AG10803 (cell line): ENCODE measurements at regions not wholly inside any gene's neighbourhood (a gene's known extent, or its start where the extent isn't known, plus 50 kb on each side); places are given as distances from the start of the nearest gene placed in this dataset.

ENCODE experiments used
- DNase-seq: peaks from one replicate; pipeline ENCODE4 v3.0.0; 2010; ENCODE audit warnings: low read depth
- H3K4me3 ChIP-seq: 2 replicates; pipeline ENCODE4 v1.5.1; 2011; ENCODE audit warnings: mild to moderate bottlenecking, low read length, control low read depth
- CTCF ChIP-seq: conservative IDR thresholded peaks from 2 replicates; pipeline ENCODE4 v1.5.1; 2011; ENCODE audit warnings: mild to moderate bottlenecking, low read length, control low read depth, inconsistent platforms

DNA sequence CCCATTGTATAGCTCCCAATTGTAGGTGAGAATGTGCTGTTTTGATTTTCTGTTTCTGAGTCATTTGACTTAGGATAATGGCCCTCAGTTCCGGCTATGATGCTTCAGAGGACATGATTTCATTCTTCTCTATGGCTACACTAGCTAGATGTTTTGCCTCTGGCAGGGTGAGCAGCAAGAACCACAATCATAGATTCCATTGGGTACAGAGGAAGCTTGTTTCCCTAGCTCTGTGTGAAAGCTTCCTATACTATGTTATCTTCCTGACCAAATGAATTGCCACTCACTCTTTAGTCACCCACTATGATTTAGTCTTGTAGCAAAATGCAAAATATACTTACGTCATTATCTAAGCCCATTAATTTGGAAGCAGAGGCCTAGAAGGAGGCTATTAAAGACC, 616.3 kb downstream of the PLA2G4A start:
- TF ChIP-seq CTCF, result no peak
- H3K4me3 ChIP-seq, result no peak overlapping the region
- DNase-seq, result no peak

GRCh38 chr1:187451238-187451637, 622.5 kb downstream of the PLA2G4A start:
- no peak overlapping the region for H3K4me3 ChIP-seq
- DNase-seq, result no peak

DNA sequence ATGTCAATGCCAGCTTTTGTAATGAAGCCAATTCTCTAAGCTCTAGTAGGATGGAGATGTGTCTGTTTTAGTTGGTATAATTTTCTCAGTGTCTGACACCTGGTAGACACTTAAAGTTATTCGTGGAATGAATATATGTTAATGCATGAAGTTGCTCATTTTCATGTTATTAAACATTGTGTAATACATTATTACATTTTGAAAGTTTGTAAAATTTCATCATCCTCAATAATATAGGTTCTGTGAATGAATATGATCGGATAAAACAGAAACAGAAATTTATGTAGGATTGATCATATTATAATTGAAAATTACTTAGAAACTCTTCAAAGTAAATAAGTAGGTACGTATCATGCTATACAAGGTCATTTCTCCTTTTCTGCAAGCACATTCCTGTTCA, 625.3 kb downstream of the PLA2G4A start:
- TF ChIP-seq CTCF, result no peak
- no peak for DNase-seq
- no peak overlapping the region for H3K4me3 ChIP-seq

More at GRCh38 chr1:187451238-187451637, 622.5 kb downstream of the PLA2G4A start:
- no peak for TF ChIP-seq CTCF

- DNase-seq, result no peak
- no peak overlapping the region for H3K4me3 ChIP-seq
- TF ChIP-seq CTCF, result no peak
Measured at GRCh38 chr1:187456446-187456845, 627.7 kb downstream of the PLA2G4A start.

DNA sequence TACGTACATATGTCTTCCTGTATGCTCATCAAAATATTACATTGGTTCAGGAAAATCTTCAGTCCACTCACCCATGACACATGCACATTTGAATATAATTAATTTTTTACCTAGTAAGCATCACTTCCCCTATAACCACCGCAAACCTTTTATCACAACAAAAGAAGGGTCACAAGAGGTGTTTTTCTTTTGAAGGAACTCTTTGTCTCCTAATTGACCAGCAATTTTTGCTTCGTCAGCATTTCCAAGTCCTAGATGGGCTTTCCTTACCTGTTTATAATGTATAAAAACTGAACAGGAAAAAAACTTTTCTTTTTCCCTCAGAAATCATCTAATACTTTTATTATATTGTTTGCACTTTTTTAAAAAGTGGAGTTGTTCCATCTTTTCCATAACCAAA, 631.3 kb downstream of the PLA2G4A start:
- DNase-seq, result no peak
- no peak for TF ChIP-seq CTCF
- no peak overlapping the region for H3K4me3 ChIP-seq

DNA sequence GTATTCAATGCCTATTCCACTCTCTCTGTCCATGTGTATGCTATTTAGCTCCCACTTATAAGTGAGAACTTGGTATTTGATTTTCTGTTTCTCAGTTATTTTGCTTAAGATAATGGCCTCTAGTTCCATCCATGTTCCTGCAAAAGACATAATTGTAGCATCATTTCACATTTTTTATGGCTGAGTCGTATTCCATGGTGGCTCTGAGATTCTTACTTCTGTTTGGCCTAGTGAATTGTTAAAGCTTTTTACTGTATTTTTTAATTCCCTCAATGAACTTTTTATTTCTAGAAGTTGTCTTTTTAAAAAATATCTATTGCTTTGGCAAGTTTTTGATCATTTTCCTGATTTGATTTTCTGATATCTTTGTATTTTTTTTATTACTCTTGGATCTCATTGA, 635.6 kb downstream of the PLA2G4A start:
- no peak overlapping the region for H3K4me3 ChIP-seq
- no peak for DNase-seq
- no peak for TF ChIP-seq CTCF

DNA sequence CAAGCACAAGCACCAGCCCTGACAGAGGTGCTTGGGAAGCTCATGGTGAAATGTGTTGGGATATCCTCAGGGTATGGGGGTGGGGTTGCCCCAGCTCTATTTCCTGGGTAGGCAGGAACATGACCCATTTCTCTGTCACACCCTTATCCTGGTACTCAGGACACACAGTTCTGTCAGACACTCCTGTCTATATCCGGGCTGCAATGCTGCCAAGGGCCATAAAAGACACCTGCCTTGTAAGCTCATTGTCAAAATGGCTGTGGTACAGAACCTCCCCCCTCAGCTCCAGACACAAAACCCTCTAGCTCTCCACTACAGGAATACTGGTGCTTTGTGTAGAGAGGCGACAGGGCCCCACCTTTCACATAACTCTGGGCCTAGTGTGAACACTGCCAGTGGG, 636.7 kb downstream of the PLA2G4A start:
- DNase-seq, result no peak
- no peak for TF ChIP-seq CTCF
- H3K4me3 ChIP-seq, result no peak overlapping the region
